ENCODE measurements at regions not wholly inside any gene's neighbourhood (a gene's known extent, or its start where the extent isn't known, plus 50 kb on each side); places are given as distances from the start of the nearest gene placed in this dataset.

- H3K4me2 ChIP-seq (ENCODE audit: extremely low read depth, insufficient read depth, low read length), result no peak overlapping the region
- no peaks in the 10 kb centered on the region for H3K4me1 ChIP-seq (ENCODE audit: control insufficient read depth, extremely low read depth, insufficient read depth, low read length)
- no peak overlapping the region for H3K4me3 ChIP-seq (replicated peaks in 1 of 4; ENCODE audit: control extremely low read depth in 1 of 4, insufficient read depth in 1 of 4, low read depth in 3 of 4, low read length in 4 of 4)
- H4K20me1 ChIP-seq (ENCODE audit: control insufficient read depth, extremely low read depth, insufficient read depth, low read length), result no peaks in the 10 kb centered on the region
- no peaks in the 10 kb centered on the region for H3K27me3 ChIP-seq (ENCODE audit: control insufficient read depth, insufficient read depth, low read length)
- H3K79me2 ChIP-seq (ENCODE audit: control insufficient read depth, insufficient read depth, low read length), result no peaks in the 10 kb centered on the region
- no peak for TF ChIP-seq CTCF (conservative IDR thresholded peaks at IDR 0.05 in 1 of 2, IDR thresholded peaks at IDR 0.05 in 1 of 2; ENCODE audit: low read depth in 1 of 2, low read length in 2 of 2)
- TF ChIP-seq EZH2 (IDR thresholded peaks at IDR 0.05; ENCODE audit: low read length, missing control alignments), result no peak
- no peaks in the 10 kb centered on the region for H3K36me3 ChIP-seq (ENCODE audit: control insufficient read depth, insufficient read depth, low read length)
- H3K27ac ChIP-seq (ENCODE audit: insufficient read depth, low read length), result no peak overlapping the region
- H3K9ac ChIP-seq (ENCODE audit: insufficient read depth, low read length), result no peak overlapping the region
- H2AFZ ChIP-seq (ENCODE audit: low read length), result no peak overlapping the region
- no peaks in the 10 kb centered on the region for H3K9me3 ChIP-seq (ENCODE audit: control insufficient read depth, insufficient read depth, low read depth, low read length)
- DNase-seq (ENCODE audit: low read depth in 2 of 2), result no peak
Observed at GRCh38 chr1:217373761-217374701, 256.9 kb downstream of the GPATCH2 start.

- H4K20me1 ChIP-seq (ENCODE audit: control insufficient read depth, extremely low read depth, insufficient read depth, low read length), result no peaks in the 10 kb centered on the region
- H3K27me3 ChIP-seq (ENCODE audit: control insufficient read depth, insufficient read depth, low read length), result no peaks in the 10 kb centered on the region
- DNase-seq (ENCODE audit: low read depth in 2 of 2), result no peak
- no peak overlapping the region for H3K9ac ChIP-seq (ENCODE audit: insufficient read depth, low read length)
- no peak overlapping the region for H3K4me3 ChIP-seq (replicated peaks in 1 of 4; ENCODE audit: control extremely low read depth in 1 of 4, insufficient read depth in 1 of 4, low read depth in 3 of 4, low read length in 4 of 4)
- H3K4me1 ChIP-seq (ENCODE audit: control insufficient read depth, extremely low read depth, insufficient read depth, low read length), result no peaks in the 10 kb centered on the region
- no peaks in the 10 kb centered on the region for H3K36me3 ChIP-seq (ENCODE audit: control insufficient read depth, insufficient read depth, low read length)
- TF ChIP-seq EZH2 (IDR thresholded peaks at IDR 0.05; ENCODE audit: low read length, missing control alignments) (no peak), CTCF (conservative IDR thresholded peaks at IDR 0.05 in 1 of 2, IDR thresholded peaks at IDR 0.05 in 1 of 2; ENCODE audit: low read depth in 1 of 2, low read length in 2 of 2) (no peak)
- H3K9me3 ChIP-seq (ENCODE audit: control insufficient read depth, insufficient read depth, low read depth, low read length), result no peaks in the 10 kb centered on the region
- H3K27ac ChIP-seq (ENCODE audit: insufficient read depth, low read length), result no peak overlapping the region
- no peaks in the 10 kb centered on the region for H3K79me2 ChIP-seq (ENCODE audit: control insufficient read depth, insufficient read depth, low read length)
- H3K4me2 ChIP-seq (ENCODE audit: extremely low read depth, insufficient read depth, low read length), result no peak overlapping the region
- no peak overlapping the region for H2AFZ ChIP-seq (ENCODE audit: low read length)
Observed at GRCh38 chr1:217372049-217372970, 258.6 kb downstream of the GPATCH2 start.

DNA sequence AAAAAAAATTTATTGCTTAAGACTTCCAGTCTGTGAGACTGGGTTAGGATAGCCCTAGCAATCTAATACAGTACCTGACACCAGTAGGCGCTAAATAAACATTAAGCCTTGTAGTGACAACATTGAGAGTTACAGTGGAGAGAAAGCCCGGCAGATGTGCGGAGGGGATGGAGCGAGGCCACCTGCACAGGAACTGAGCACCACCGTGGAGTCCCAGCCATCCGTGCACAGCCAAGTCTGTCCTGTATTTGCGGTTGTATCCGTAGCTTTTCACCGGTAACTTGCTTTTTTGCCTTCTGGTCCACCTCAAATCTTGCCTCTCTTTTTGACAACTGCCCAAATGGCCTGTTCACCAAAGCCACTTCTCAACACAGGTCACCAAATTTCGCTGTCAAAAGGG, 260.1 kb downstream of the GPATCH2 start:
- Histone ChIP-seq H3K36me3 (ENCODE audit: control insufficient read depth, insufficient read depth, low read length) (no peaks in the 10 kb centered on the region), H3K79me2 (ENCODE audit: control insufficient read depth, insufficient read depth, low read length) (no peaks in the 10 kb centered on the region), H3K4me3 (replicated peaks in 1 of 4; ENCODE audit: control extremely low read depth in 1 of 4, insufficient read depth in 1 of 4, low read depth in 3 of 4, low read length in 4 of 4) (no peak overlapping the region), H3K4me1 (ENCODE audit: control insufficient read depth, extremely low read depth, insufficient read depth, low read length) (no peaks in the 10 kb centered on the region), H3K27ac (ENCODE audit: insufficient read depth, low read length) (no peak overlapping the region), H3K9me3 (ENCODE audit: control insufficient read depth, insufficient read depth, low read depth, low read length) (no peaks in the 10 kb centered on the region), H3K4me2 (ENCODE audit: extremely low read depth, insufficient read depth, low read length) (no peak overlapping the region), H3K27me3 (ENCODE audit: control insufficient read depth, insufficient read depth, low read length) (no peaks in the 10 kb centered on the region), H2AFZ (ENCODE audit: low read length) (no peak overlapping the region), H3K9ac (ENCODE audit: insufficient read depth, low read length) (no peak overlapping the region), H4K20me1 (ENCODE audit: control insufficient read depth, extremely low read depth, insufficient read depth, low read length) (no peaks in the 10 kb centered on the region)
- TF ChIP-seq CTCF (conservative IDR thresholded peaks at IDR 0.05 in 1 of 2, IDR thresholded peaks at IDR 0.05 in 1 of 2; ENCODE audit: low read depth in 1 of 2, low read length in 2 of 2) (no peak), EZH2 (IDR thresholded peaks at IDR 0.05; ENCODE audit: low read length, missing control alignments) (no peak)
- DNase-seq (ENCODE audit: low read depth in 2 of 2), result no peak

Measured in fibroblast of lung (primary cell).